Adrenal gland (tissue), 9 donors: ENCODE measurements at regions not wholly inside any gene's neighbourhood (a gene's known extent, or its start where the extent isn't known, plus 50 kb on each side); places are given as distances from the start of the nearest gene placed in this dataset.

ENCODE experiments used
- DNase-seq, 7 donors: peaks; one replicate each; pipeline ENCODE4 v3.0.0-alpha.2; 2019 to 2020
- H3K27ac ChIP-seq, 5 donors: fragments of 200-600 bp; sonication (generic) in 4 of 5; 1 replicate in 3 of 5; 2 replicates in 2 of 5; pipeline versions ENCODE4 v1.5.1 to v1.8.0; 2016 to 2020; ENCODE audit warnings: mild to moderate bottlenecking in 1 of 5
- H3K27me3 ChIP-seq: fragments of 200-600 bp; 2 replicates; pipeline ENCODE4 v1.8.0; 2021
- H3K36me3 ChIP-seq, 2 donors: fragments of 200-600 bp; replicated peaks in 1 of 2; 1 replicate in 1 of 2; 2 replicates in 1 of 2; pipeline versions ENCODE4 v1.5.1 to v1.8.0; 2018 to 2022
- H3K4me1 ChIP-seq, 2 donors: fragments of 200-600 bp; replicated peaks in 1 of 2; 1 replicate in 1 of 2; 2 replicates in 1 of 2; pipeline versions ENCODE4 v1.5.1 to v1.8.0; 2018 to 2021
- H3K4me3 ChIP-seq, 4 donors: fragments of 200-600 bp; sonication (generic) in 3 of 4; one replicate each; pipeline ENCODE4 v1.5.1; 2016 to 2018
- H3K9me3 ChIP-seq, 3 donors: fragments of 200-600 bp; sonication (generic) in 1 of 3; replicated peaks in 1 of 3; 1 replicate in 2 of 3; 2 replicates in 1 of 3; pipeline versions ENCODE4 v1.5.1 to v1.8.0; 2016 to 2021
- POLR2A ChIP-seq, 2 donors: fragments of 450-650 bp; IDR thresholded peaks; one replicate each; pipeline ENCODE4 v1.6.1; 2017; ENCODE audit warnings: antibody characterized with exemption in 2 of 2, mild to moderate bottlenecking in 2 of 2, moderate library complexity in 1 of 2
- WGBS, 4 donors: extraction: QIAGEN DNeasy Blood & Tissue Kit in 2 of 4; methylation state at CpG; one replicate each; pipeline versions ENCODE4 v1.1.5 to v1.1.7; 2013 to 2017; 5-methylcytosine and 5-hydroxymethylcytosine counted together
- intact Hi-C, 2 donors: fragments of 100-400 bp; cut with DNase I; formaldehyde crosslinking; loops; one replicate each; pipeline versions ENCODE4 v1.14.1 to v1.15.0; 2022 to 2023
- TF ChIP-seq, protein P1 (sequence below), 6 experiments: fragments of 450-650 bp in 4 of 6; fragments of 200-600 bp in 2 of 6; sonication (generic) in 1 of 6; IDR thresholded peaks; 1 replicate in 5 of 6; 2 replicates in 1 of 6; pipeline versions ENCODE4 v1.5.1 to v1.8.0; 2016 to 2021; ENCODE audit warnings: antibody characterized with exemption in 6 of 6, mild to moderate bottlenecking in 2 of 6, moderate library complexity in 1 of 6
- donor health status: healthy with polysubstance abuse.
- donor health status: Bipolar disorder and iron deficiency.
- donor health status: DM: yes; HTN: yes; CAD: no.
- donor health status: DM: no; HTN: no; CAD: no.
- donor health status: DM: no; HTN: no; CAD: no.

DNA sequence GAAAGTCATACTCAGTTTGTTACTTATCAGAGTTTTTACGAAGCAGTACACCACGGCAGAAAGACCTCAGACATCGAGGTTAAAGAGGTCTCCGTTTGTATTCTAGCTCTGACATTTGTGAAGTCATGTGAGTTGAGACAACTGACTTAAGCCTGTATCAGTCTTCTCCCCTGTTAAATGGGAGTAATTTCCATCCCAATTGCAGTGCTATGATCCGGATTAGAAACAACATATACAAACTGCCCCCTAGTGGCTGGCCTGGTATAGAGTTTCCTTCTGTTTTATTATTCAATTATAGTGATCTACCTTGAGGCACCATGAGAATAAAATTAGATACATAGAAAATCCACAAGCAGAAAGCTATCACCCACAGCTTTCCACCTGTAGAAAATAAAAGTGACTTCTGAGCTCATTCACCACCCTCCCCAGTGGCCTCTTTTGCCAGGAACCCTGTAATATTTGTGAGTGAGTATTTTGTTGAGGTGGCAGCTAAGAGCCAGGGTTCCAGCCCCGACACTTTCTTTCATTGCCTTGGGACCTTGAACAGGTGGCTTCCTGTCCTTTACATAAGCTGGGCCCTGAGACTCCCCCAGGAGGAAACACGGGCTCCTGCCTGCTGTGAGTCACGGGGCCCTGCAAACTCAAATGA, 607.2 kb upstream of the MGMT start:
- no peaks in the 10 kb centered on the region for H3K9me3 ChIP-seq
- intact Hi-C loops = no loop called here
- H3K4me3 ChIP-seq = no peak overlapping the region
- DNase-seq = peak in 1 of 7 donors; percentile 8
- H3K27ac ChIP-seq = no peak overlapping the region
- peaks cover 0 to under 1% of the 10 kb centered on the region in 2 donors for H3K4me1 ChIP-seq
- H3K27me3 ChIP-seq = no peaks in the 10 kb centered on the region
- TF ChIP-seq, protein P1, sequence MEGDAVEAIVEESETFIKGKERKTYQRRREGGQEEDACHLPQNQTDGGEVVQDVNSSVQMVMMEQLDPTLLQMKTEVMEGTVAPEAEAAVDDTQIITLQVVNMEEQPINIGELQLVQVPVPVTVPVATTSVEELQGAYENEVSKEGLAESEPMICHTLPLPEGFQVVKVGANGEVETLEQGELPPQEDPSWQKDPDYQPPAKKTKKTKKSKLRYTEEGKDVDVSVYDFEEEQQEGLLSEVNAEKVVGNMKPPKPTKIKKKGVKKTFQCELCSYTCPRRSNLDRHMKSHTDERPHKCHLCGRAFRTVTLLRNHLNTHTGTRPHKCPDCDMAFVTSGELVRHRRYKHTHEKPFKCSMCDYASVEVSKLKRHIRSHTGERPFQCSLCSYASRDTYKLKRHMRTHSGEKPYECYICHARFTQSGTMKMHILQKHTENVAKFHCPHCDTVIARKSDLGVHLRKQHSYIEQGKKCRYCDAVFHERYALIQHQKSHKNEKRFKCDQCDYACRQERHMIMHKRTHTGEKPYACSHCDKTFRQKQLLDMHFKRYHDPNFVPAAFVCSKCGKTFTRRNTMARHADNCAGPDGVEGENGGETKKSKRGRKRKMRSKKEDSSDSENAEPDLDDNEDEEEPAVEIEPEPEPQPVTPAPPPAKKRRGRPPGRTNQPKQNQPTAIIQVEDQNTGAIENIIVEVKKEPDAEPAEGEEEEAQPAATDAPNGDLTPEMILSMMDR (IDR thresholded peaks at IDR 0.05) = peak in 5 of 6 experiments; percentile 14 to 47 (median 27)
- TF ChIP-seq POLR2A (IDR thresholded peaks at IDR 0.05) = no peak
- 66 to 78% (median 73%) methylated on average over 8 of the region's 8 CpGs for WGBS, 4 donors
- no peaks in the 10 kb centered on the region for H3K36me3 ChIP-seq

DNA sequence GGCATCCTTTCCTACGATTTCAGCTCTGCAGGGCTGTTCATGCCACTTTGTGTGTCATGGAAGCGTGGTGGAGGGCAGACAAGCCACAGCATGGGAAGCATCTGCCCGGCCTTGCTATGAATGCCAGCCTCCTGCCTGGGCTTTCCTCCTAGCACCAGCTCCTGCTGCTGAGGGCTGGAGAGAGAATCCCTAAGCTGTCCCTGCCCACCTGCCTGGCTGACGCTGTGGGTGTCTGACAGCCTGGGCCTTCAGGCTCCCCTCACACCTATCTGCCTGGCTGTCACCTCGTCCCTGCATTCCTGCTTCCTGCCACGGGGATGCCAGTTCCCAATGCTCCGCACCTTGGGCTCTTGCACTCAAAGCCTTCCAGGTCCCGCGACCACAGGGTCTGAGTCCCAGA, 606.5 kb upstream of the MGMT start:
- intact Hi-C loops = no loop called here
- TF ChIP-seq, protein P1 (IDR thresholded peaks at IDR 0.05) = no peak
- TF ChIP-seq POLR2A (IDR thresholded peaks at IDR 0.05) = no peak
- no peak for DNase-seq
- Histone ChIP-seq H3K36me3 (no peaks in the 10 kb centered on the region), H3K27me3 (no peaks in the 10 kb centered on the region), H3K9me3 (no peaks in the 10 kb centered on the region), H3K4me1 (no peaks in the 10 kb centered on the region), H3K27ac (no peak overlapping the region), H3K4me3 (no peak overlapping the region)
- 70 to 98% (median 78%) methylated on average over 6 to 9 of the region's 9 CpGs for WGBS, 4 donors

DNA sequence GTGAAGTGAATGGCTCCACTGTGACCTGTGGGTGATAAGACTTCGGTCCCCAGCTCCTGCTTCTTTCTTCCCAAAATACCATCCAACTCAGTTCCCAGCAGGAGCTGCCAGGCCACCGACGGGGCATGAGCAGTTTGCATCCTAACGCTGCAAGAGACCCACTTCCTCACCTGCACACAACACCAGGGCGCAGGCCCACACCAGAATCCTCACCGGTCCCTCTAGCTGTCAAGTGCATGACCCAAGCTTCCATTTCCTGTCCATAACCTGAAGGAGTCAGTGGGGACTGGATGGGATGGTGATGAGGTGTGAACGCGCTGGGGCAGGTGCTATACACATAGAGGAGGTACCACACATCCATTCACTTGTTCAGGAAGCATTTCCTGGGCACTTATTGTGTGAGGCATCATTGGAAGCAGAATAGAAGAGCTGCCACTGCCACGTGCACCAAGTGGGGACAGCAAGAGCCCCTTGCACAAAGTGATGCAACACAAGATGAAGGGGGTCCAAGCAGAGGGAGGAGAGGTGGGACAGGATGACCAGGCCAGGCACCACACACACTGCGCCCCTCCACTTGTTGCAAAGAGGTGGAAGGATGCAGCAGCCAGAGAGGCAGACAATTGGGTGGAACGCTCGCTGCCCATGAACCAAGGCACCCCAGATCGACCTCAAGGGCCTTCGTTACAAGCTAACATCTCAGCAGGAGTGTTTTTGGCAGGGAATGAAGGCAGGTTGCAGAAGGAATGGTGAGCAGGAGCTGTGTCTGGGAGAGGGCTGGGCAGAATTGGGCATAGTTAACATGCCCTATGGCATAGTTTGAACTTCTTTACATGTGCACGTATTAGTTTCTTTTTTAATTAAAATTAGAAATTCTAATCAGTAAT, 605.8 kb upstream of the MGMT start:
- no peak for TF ChIP-seq POLR2A (IDR thresholded peaks at IDR 0.05)
- TF ChIP-seq, protein P1 (IDR thresholded peaks at IDR 0.05) = no peak
- H3K4me3 ChIP-seq = no peak overlapping the region
- intact Hi-C loops = no loop called here
- DNase-seq = no peak
- no peak overlapping the region for H3K27ac ChIP-seq
- H3K36me3 ChIP-seq = no peaks in the 10 kb centered on the region
- no peaks in the 10 kb centered on the region for H3K4me1 ChIP-seq
- 86 to 92% (median 89%) methylated on average over 11 to 15 of the region's 15 CpGs for WGBS, 4 donors
- no peaks in the 10 kb centered on the region for H3K9me3 ChIP-seq
- no peaks in the 10 kb centered on the region for H3K27me3 ChIP-seq

DNA sequence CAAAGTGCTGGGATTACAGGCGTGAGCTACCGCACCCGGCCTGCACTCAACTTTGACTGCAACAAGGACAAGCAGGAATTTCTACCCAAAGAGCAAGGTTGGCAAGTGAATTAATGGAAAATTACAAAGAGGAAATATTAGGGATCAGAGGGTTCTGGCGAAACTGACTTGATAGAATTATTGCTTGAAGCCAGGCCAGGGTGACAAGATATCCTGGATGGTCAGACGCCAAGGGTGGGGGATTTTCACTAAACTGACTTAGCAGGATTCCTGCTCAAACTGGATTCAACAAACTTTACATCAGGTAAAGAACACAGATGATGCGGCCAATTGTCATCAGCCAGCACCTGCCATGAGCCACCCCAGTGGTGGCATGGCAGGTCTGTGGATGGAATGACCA, 603.6 kb upstream of the MGMT start:
- DNase-seq = peak in 1 of 7 donors; percentile 5
- no peaks in the 10 kb centered on the region for H3K27me3 ChIP-seq
- TF ChIP-seq POLR2A (IDR thresholded peaks at IDR 0.05) = no peak
- TF ChIP-seq, protein P1 (IDR thresholded peaks at IDR 0.05) = no peak
- 72 to 86% (median 81%) methylated on average over 6 of the region's 6 CpGs for WGBS, 4 donors
- intact Hi-C loops = no loop called here
- H3K9me3 ChIP-seq = no peaks in the 10 kb centered on the region
- H3K4me3 ChIP-seq = no peak overlapping the region
- H3K4me1 ChIP-seq = no peaks in the 10 kb centered on the region
- no peaks in the 10 kb centered on the region for H3K36me3 ChIP-seq
- H3K27ac ChIP-seq = peak overlapping the region in 1 of 5 donors; percentile 10
